ENCODE measurements at regions not wholly inside any gene's neighbourhood (a gene's known extent, or its start where the extent isn't known, plus 50 kb on each side); places are given as distances from the start of the nearest gene placed in this dataset.

GRCh38 chr6:126232671-126233070, 107.2 kb upstream of the CENPW start:
- no peaks in the 10 kb centered on the region for H3F3A ChIP-seq (ENCODE audit: insufficient read depth)
- H3K27ac ChIP-seq (ENCODE audit: low read depth, low read length), result no peak overlapping the region
- no peaks in the 10 kb centered on the region for H3K79me2 ChIP-seq (ENCODE audit: insufficient read depth, low read length)
- no peak overlapping the region for H2AFZ ChIP-seq (ENCODE audit: low read depth, low read length, severe bottlenecking)
- no peaks in the 10 kb centered on the region for H3K27me3 ChIP-seq (ENCODE audit: low read length)
- H4K20me1 ChIP-seq (ENCODE audit: low read depth, low read length), result no peaks in the 10 kb centered on the region
- H3K4me2 ChIP-seq (ENCODE audit: low read depth, low read length, poor library complexity, severe bottlenecking), result no peak overlapping the region
- H3K9ac ChIP-seq (ENCODE audit: low read length), result no peak overlapping the region
- TF ChIP-seq EZH2phosphoT487 (conservative IDR thresholded peaks at IDR 0.05; ENCODE audit: low read length), result no peak
- TF ChIP-seq, protein P1, sequence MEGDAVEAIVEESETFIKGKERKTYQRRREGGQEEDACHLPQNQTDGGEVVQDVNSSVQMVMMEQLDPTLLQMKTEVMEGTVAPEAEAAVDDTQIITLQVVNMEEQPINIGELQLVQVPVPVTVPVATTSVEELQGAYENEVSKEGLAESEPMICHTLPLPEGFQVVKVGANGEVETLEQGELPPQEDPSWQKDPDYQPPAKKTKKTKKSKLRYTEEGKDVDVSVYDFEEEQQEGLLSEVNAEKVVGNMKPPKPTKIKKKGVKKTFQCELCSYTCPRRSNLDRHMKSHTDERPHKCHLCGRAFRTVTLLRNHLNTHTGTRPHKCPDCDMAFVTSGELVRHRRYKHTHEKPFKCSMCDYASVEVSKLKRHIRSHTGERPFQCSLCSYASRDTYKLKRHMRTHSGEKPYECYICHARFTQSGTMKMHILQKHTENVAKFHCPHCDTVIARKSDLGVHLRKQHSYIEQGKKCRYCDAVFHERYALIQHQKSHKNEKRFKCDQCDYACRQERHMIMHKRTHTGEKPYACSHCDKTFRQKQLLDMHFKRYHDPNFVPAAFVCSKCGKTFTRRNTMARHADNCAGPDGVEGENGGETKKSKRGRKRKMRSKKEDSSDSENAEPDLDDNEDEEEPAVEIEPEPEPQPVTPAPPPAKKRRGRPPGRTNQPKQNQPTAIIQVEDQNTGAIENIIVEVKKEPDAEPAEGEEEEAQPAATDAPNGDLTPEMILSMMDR (IDR thresholded peaks at IDR 0.05; ENCODE audit: insufficient read depth, low read length, poor library complexity, severe bottlenecking), result no peak
- H3K4me3 ChIP-seq (ENCODE audit: insufficient read depth, low read length, poor library complexity, severe bottlenecking), result no peak overlapping the region
- H3K36me3 ChIP-seq (ENCODE audit: low read length), result no peaks in the 10 kb centered on the region
- no peaks in the 10 kb centered on the region for H3K9me3 ChIP-seq (ENCODE audit: insufficient read depth, low read length)
- H3K9me2 ChIP-seq (replicated peaks; ENCODE audit: insufficient read depth, low read length), result no peaks in the 10 kb centered on the region

GRCh38 chr6:126233192-126233591, 106.7 kb upstream of the CENPW start:
- Histone ChIP-seq H3K9me3 (ENCODE audit: insufficient read depth, low read length) (no peaks in the 10 kb centered on the region), H3K27ac (ENCODE audit: low read depth, low read length) (no peak overlapping the region), H3K27me3 (ENCODE audit: low read length) (no peaks in the 10 kb centered on the region), H3K79me2 (ENCODE audit: insufficient read depth, low read length) (no peaks in the 10 kb centered on the region), H3K9ac (ENCODE audit: low read length) (no peak overlapping the region), H3K4me3 (ENCODE audit: insufficient read depth, low read length, poor library complexity, severe bottlenecking) (no peak overlapping the region), H3K4me2 (ENCODE audit: low read depth, low read length, poor library complexity, severe bottlenecking) (no peak overlapping the region), H2AFZ (ENCODE audit: low read depth, low read length, severe bottlenecking) (no peak overlapping the region), H4K20me1 (ENCODE audit: low read depth, low read length) (no peaks in the 10 kb centered on the region), H3K36me3 (ENCODE audit: low read length) (no peaks in the 10 kb centered on the region), H3K9me2 (replicated peaks; ENCODE audit: insufficient read depth, low read length) (no peaks in the 10 kb centered on the region), H3F3A (ENCODE audit: insufficient read depth) (no peaks in the 10 kb centered on the region)
- no peak for TF ChIP-seq EZH2phosphoT487 (conservative IDR thresholded peaks at IDR 0.05; ENCODE audit: low read length)
- TF ChIP-seq, protein P1 (IDR thresholded peaks at IDR 0.05; ENCODE audit: insufficient read depth, low read length, poor library complexity, severe bottlenecking), result no peak

- H3K9me3 ChIP-seq (ENCODE audit: insufficient read depth, low read length), result no peaks in the 10 kb centered on the region
- H3F3A ChIP-seq (ENCODE audit: insufficient read depth), result no peaks in the 10 kb centered on the region
- H2AFZ ChIP-seq (ENCODE audit: low read depth, low read length, severe bottlenecking), result no peak overlapping the region
- TF ChIP-seq EZH2phosphoT487 (conservative IDR thresholded peaks at IDR 0.05; ENCODE audit: low read length), result no peak
- TF ChIP-seq, protein P1 (IDR thresholded peaks at IDR 0.05; ENCODE audit: insufficient read depth, low read length, poor library complexity, severe bottlenecking), result no peak
- no peaks in the 10 kb centered on the region for H3K36me3 ChIP-seq (ENCODE audit: low read length)
- no peak overlapping the region for H3K27ac ChIP-seq (ENCODE audit: low read depth, low read length)
- H3K4me3 ChIP-seq (ENCODE audit: insufficient read depth, low read length, poor library complexity, severe bottlenecking), result no peak overlapping the region
- H3K4me2 ChIP-seq (ENCODE audit: low read depth, low read length, poor library complexity, severe bottlenecking), result no peak overlapping the region
- H3K79me2 ChIP-seq (ENCODE audit: insufficient read depth, low read length), result no peaks in the 10 kb centered on the region
- H3K27me3 ChIP-seq (ENCODE audit: low read length), result no peaks in the 10 kb centered on the region
- H3K9me2 ChIP-seq (replicated peaks; ENCODE audit: insufficient read depth, low read length), result no peaks in the 10 kb centered on the region
- H4K20me1 ChIP-seq (ENCODE audit: low read depth, low read length), result no peaks in the 10 kb centered on the region
- no peak overlapping the region for H3K9ac ChIP-seq (ENCODE audit: low read length)
Observed at GRCh38 chr6:126235363-126235762, 104.6 kb upstream of the CENPW start.
